HepG2 (cell line): ENCODE measurements at regions not wholly inside any gene's neighbourhood (a gene's known extent, or its start where the extent isn't known, plus 50 kb on each side); places are given as distances from the start of the nearest gene placed in this dataset.

Experiments used
- ATAC-seq: fragments of 200-7000 bp; cut with Tn5 transposase; 3 replicates; pipeline ENCODE4 v1.9.1; 2020; ENCODE audit warnings: mild to moderate bottlenecking, moderate library complexity
- BruUV-seq: library from RNA; stranded (reverse); fragments of 400-500 nt; replicated peaks from 2 replicates; lab custom pipeline; 2021; lab: Mats Ljungman, UMichigan
- CTCF ChIA-PET: fragments of 300-600 bp; formaldehyde crosslinking; extraction: SDS; loops from one replicate; lab custom pipeline; 2021; ENCODE audit warnings: low total read pairs, inconsistent platforms, low intra/inter-chr PET ratio; lab: Yijun Ruan, JAX
- POLR2A ChIA-PET: fragments of 350-600 bp; sonication (Branson Sonifier 250); formaldehyde crosslinking; loops from one replicate; lab custom pipeline; 2020; ENCODE audit warnings: antibody characterized with exemption, inconsistent platforms; lab: Yijun Ruan, JAX
- DNase-seq: peaks from one replicate; pipeline ENCODE4 v3.0.0-alpha.2; 2015; ENCODE audit warnings: low spot score
- FAIRE-seq: peaks from 3 replicates; lab custom pipeline; 2011; peaks lifted over from hg19 to GRCh38; lab: Jason Lieb, UNC
- H2AFZ ChIP-seq: one replicate; pipeline ENCODE4 v1.6.1; 2011; ENCODE audit warnings: low read length, inconsistent platforms
- H3K27ac ChIP-seq: fragments of 300-600 bp; 3 replicates; pipeline ENCODE4 v1.8.0; 2011; ENCODE audit warnings: mixed run types, mild to moderate bottlenecking, mixed read lengths, low read length, inconsistent platforms; ENCODE audit not compliant: insufficient read depth; ENCODE audit errors: extremely low read length
- H3K27me3 ChIP-seq, 2 experiments: fragments of 200-600 bp in 1 of 2; 2 replicates in 1 of 2; 3 replicates in 1 of 2; pipeline versions ENCODE4 v1.6.0 to v1.8.0; 2011; ENCODE audit warnings: low read length in 2 of 2, mild to moderate bottlenecking in 2 of 2, moderate library complexity in 2 of 2, inconsistent platforms in 1 of 2; ENCODE audit not compliant: insufficient read depth in 2 of 2, control insufficient read depth in 1 of 2
- H3K36me3 ChIP-seq, 2 experiments: fragments of 200-600 bp in 1 of 2; replicated peaks in 1 of 2; 2 replicates in 1 of 2; 3 replicates in 1 of 2; pipeline versions ENCODE4 v1.5.1 to v1.8.0; 2011; ENCODE audit warnings: low read length in 2 of 2, inconsistent platforms in 1 of 2; ENCODE audit not compliant: insufficient read depth in 2 of 2, control insufficient read depth in 1 of 2
- H3K4me1 ChIP-seq: 2 replicates; pipeline ENCODE4 v1.5.1; 2012; ENCODE audit warnings: low read length, inconsistent platforms; ENCODE audit not compliant: insufficient read depth
- H3K4me2 ChIP-seq: 2 replicates; pipeline ENCODE4 v1.6.0; 2011; ENCODE audit warnings: low read depth, low read length, inconsistent platforms
- H3K4me3 ChIP-seq, 3 experiments: fragments of 200-600 bp in 1 of 3; sonication (generic), shearing (Covaris generic) in 1 of 3; replicated peaks in 1 of 3; 2 replicates each; pipeline ENCODE4 v1.5.1; 2011 to 2016; ENCODE audit warnings: low read length in 3 of 3, inconsistent platforms in 2 of 3, low read depth in 2 of 3, mild to moderate bottlenecking in 2 of 3, control low read depth in 1 of 3, mixed read lengths in 1 of 3; ENCODE audit not compliant: insufficient read depth in 1 of 3
- H3K79me2 ChIP-seq: one replicate; pipeline ENCODE4 v1.6.1; 2011; ENCODE audit warnings: low read length, inconsistent platforms; ENCODE audit not compliant: insufficient read depth
- H3K9ac ChIP-seq: 2 replicates; pipeline ENCODE4 v1.6.0; 2011; ENCODE audit warnings: mild to moderate bottlenecking, low read depth, low read length, inconsistent platforms; ENCODE audit not compliant: insufficient read depth
- H3K9me3 ChIP-seq: 2 replicates; pipeline ENCODE4 v1.5.1; 2012; ENCODE audit warnings: mild to moderate bottlenecking, low read length
- H4K20me1 ChIP-seq: 2 replicates; pipeline ENCODE4 v1.6.0; 2011; ENCODE audit warnings: inconsistent platforms, mild to moderate bottlenecking, low read length, moderate library complexity; ENCODE audit not compliant: insufficient read depth
- CHD4 ChIP-seq: fragments of 200-600 bp; sonication (generic); IDR thresholded peaks from 2 replicates; pipeline ENCODE4 v1.7.0; 2017; ENCODE audit warnings: mild to moderate bottlenecking, low read length, borderline replicate concordance
- EEA1 ChIP-seq: sonication (generic); formaldehyde crosslinking; IDR thresholded peaks from 2 replicates; pipeline ENCODE4 v1.5.1; 2020; ENCODE audit warnings: mild to moderate bottlenecking, missing genetic modification reagents, borderline replicate concordance
- ETV5 ChIP-seq: IDR thresholded peaks from 2 replicates; pipeline ENCODE4 v1.6.1; 2018; ENCODE audit warnings: missing biosample characterization, missing genetic modification reagents, inconsistent platforms, borderline replicate concordance
- FOXP4 ChIP-seq: sonication (generic); formaldehyde crosslinking; IDR thresholded peaks from 2 replicates; pipeline ENCODE4 v1.4.0; 2020; ENCODE audit warnings: missing genetic modification reagents
- GTF2F1 ChIP-seq: fragments of 150-350 bp; IDR thresholded peaks from 2 replicates; pipeline ENCODE4 v1.6.1; 2014; ENCODE audit warnings: low read length
- MLLT10 ChIP-seq: sonication (generic); formaldehyde crosslinking; IDR thresholded peaks from 2 replicates; pipeline ENCODE4 v1.4.0; 2020; ENCODE audit warnings: missing genetic modification reagents
- RAD51 ChIP-seq: fragments of 450-650 bp; IDR thresholded peaks from 2 replicates; pipeline ENCODE4 v1.6.1; 2016; ENCODE audit warnings: borderline replicate concordance
- RBFOX2 ChIP-seq: fragments of 200-400 bp; formaldehyde crosslinking; IDR thresholded peaks from 2 replicates; pipeline ENCODE4 v1.6.1; 2017; ENCODE audit warnings: low read depth, mild to moderate bottlenecking, low read length
- SP5 ChIP-seq: IDR thresholded peaks from 2 replicates; pipeline ENCODE4 v1.6.1; 2016; ENCODE audit warnings: low read depth, borderline replicate concordance
- USF2 ChIP-seq, 2 experiments: sonication (generic) in 1 of 2; formaldehyde crosslinking in 1 of 2; IDR thresholded peaks; 2 replicates each; pipeline versions ENCODE4 v1.5.1 to v1.6.1; 2011 to 2020; ENCODE audit warnings: borderline replicate concordance in 1 of 2, low read depth in 1 of 2, low read length in 1 of 2, mild to moderate bottlenecking in 1 of 2, missing genetic modification reagents in 1 of 2, moderate library complexity in 1 of 2
- ZNF251 ChIP-seq: sonication (generic); formaldehyde crosslinking; IDR thresholded peaks from 2 replicates; pipeline ENCODE4 v1.9.0; 2021; ENCODE audit warnings: mild to moderate bottlenecking, missing genetic modification reagents
- ZNF281 ChIP-seq: sonication (generic); formaldehyde crosslinking; IDR thresholded peaks from 2 replicates; pipeline ENCODE4 v1.4.0; 2020; ENCODE audit warnings: missing genetic modification reagents, borderline replicate concordance
- ZNF747 ChIP-seq: sonication (generic); formaldehyde crosslinking; IDR thresholded peaks from 2 replicates; pipeline ENCODE4 v1.8.1; 2023; ENCODE audit warnings: missing genetic modification reagents, mild to moderate bottlenecking, borderline replicate concordance
- ZUFSP ChIP-seq: sonication (generic); formaldehyde crosslinking; IDR thresholded peaks from 2 replicates; pipeline ENCODE4 v1.9.0; 2021; ENCODE audit warnings: missing genetic modification reagents, mild to moderate bottlenecking, borderline replicate concordance
- WGBS: methylation state at CpG from one replicate; pipeline ENCODE4 v1.1.6; 2017; ENCODE audit warnings: low lambda C conversion rate; 5-methylcytosine and 5-hydroxymethylcytosine counted together
- in situ Hi-C: cut with HindIII; loops from 2 replicates; pipeline ENCODE4 v1.10.0; 2017; ENCODE audit warnings: low pct_unique_long_range_greater_than_20kb; ENCODE audit not compliant: extremely low pct_ligation_motif_present
- intact Hi-C: fragments of 100-400 bp; cut with micrococcal nuclease; formaldehyde crosslinking; loops from one replicate; pipeline ENCODE4 v1.10.0; 2022; ENCODE audit not compliant: unreplicated experiment
- TF ChIP-seq, protein P1 (sequence below): sonication (generic); formaldehyde crosslinking; IDR thresholded peaks from 2 replicates; pipeline ENCODE4 v1.4.0; 2020; ENCODE audit warnings: missing genetic modification reagents

DNA sequence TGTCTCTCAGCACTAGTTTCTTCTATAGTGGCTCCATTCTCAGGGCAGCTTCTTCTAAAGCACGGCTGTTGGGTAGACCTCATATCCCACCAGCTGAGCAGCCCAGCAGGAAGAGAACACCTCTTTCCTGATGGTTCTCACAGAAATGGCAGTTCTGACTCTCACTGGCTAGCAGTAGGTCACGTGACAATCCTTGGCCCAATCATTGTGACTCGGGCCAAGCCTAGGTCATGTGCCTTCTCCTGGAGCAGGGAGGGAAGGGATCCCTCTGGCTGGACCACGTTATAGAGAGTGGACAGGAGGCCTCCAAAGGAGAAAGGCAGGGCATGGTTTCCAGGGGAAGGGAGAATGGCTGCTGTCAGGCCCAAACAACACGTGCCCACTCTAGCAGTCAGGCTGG is 149.1 kb downstream of the AACS start:
- in situ Hi-C loops = no loop called here
- CTCF ChIA-PET = no interaction called here
- Histone ChIP-seq H3K4me3 (no peak overlapping the region), H3K9ac (no peak overlapping the region), H3K27ac (no peak overlapping the region), H3K36me3 (no peaks in the 10 kb centered on the region), H3K79me2 (no peaks in the 10 kb centered on the region), H4K20me1 (no peaks in the 10 kb centered on the region), H3K27me3 (peaks cover 3 to 11% of the 10 kb centered on the region in 2 experiments; a peak in 3 of 5 replicates), H2AFZ (no peak overlapping the region), H3K4me2 (no peak overlapping the region), H3K9me3 (no peaks in the 10 kb centered on the region)
- intact Hi-C loops = no loop called here
- no peak for DNase-seq
- 0% methylated on average over 2 of the region's 5 CpGs for WGBS
- POLR2A ChIA-PET = no interaction called here
- no TSS peak for BruUV-seq
- FAIRE-seq = no peak
- ATAC-seq = no peak
- TF ChIP-seq ZUFSP (CRISPR knock-in tag) = no peak
- no peak for TF ChIP-seq MLLT10 (CRISPR knock-in tag)
- no peak for TF ChIP-seq EEA1
- TF ChIP-seq, protein P1, sequence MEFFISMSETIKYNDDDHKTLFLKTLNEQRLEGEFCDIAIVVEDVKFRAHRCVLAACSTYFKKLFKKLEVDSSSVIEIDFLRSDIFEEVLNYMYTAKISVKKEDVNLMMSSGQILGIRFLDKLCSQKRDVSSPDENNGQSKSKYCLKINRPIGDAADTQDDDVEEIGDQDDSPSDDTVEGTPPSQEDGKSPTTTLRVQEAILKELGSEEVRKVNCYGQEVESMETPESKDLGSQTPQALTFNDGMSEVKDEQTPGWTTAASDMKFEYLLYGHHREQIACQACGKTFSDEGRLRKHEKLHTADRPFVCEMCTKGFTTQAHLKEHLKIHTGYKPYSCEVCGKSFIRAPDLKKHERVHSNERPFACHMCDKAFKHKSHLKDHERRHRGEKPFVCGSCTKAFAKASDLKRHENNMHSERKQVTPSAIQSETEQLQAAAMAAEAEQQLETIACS (CRISPR knock-in tag) = no peak
- TF ChIP-seq ETV5 = no peak
- no peak for TF ChIP-seq FOXP4 (CRISPR knock-in tag)
- TF ChIP-seq ZNF281 (CRISPR knock-in tag) = no peak
- TF ChIP-seq USF2 (IDR thresholded peaks at IDR 0.05; ENCODE audit: low read depth, low read length) = peak; percentile 77
- no peak for TF ChIP-seq USF2 (CRISPR knock-in tag; IDR thresholded peaks at IDR 0.05; ENCODE audit: borderline replicate concordance)
- TF ChIP-seq CHD4 = no peak
- TF ChIP-seq SP5 = no peak
- TF ChIP-seq GTF2F1 = no peak
- TF ChIP-seq RAD51 = peak; percentile 83
- TF ChIP-seq ZNF747 (CRISPR knock-in tag) = no peak
- no peak for TF ChIP-seq ZNF251 (CRISPR knock-in tag)
- TF ChIP-seq RBFOX2 = no peak
- TF ChIP-seq, all 625 proteins: peak for 2
- H3K4me1 ChIP-seq = no peaks in the 10 kb centered on the region
